HepG2 (cell line): ENCODE measurements at regions not wholly inside any gene's neighbourhood (a gene's known extent, or its start where the extent isn't known, plus 50 kb on each side); places are given as distances from the start of the nearest gene placed in this dataset.

Experiments
- ATAC-seq: fragments of 200-7000 bp; cut with Tn5 transposase; 3 replicates; pipeline ENCODE4 v1.9.1; 2020; ENCODE audit warnings: mild to moderate bottlenecking, moderate library complexity
- BruUV-seq: library from RNA; stranded (reverse); fragments of 400-500 nt; replicated peaks from 2 replicates; lab custom pipeline; 2021; lab: Mats Ljungman, UMichigan
- CTCF ChIA-PET: fragments of 300-600 bp; formaldehyde crosslinking; extraction: SDS; loops from one replicate; lab custom pipeline; 2021; ENCODE audit warnings: low total read pairs, inconsistent platforms, low intra/inter-chr PET ratio; lab: Yijun Ruan, JAX
- POLR2A ChIA-PET: fragments of 350-600 bp; sonication (Branson Sonifier 250); formaldehyde crosslinking; loops from one replicate; lab custom pipeline; 2020; ENCODE audit warnings: antibody characterized with exemption, inconsistent platforms; lab: Yijun Ruan, JAX
- DNase-seq: peaks from one replicate; pipeline ENCODE4 v3.0.0-alpha.2; 2015; ENCODE audit warnings: low spot score
- FAIRE-seq: peaks from 3 replicates; lab custom pipeline; 2011; peaks lifted over from hg19 to GRCh38; lab: Jason Lieb, UNC
- H2AFZ ChIP-seq: one replicate; pipeline ENCODE4 v1.6.1; 2011; ENCODE audit warnings: low read length, inconsistent platforms
- H3K27ac ChIP-seq: fragments of 300-600 bp; 3 replicates; pipeline ENCODE4 v1.8.0; 2011; ENCODE audit warnings: mixed run types, mild to moderate bottlenecking, mixed read lengths, low read length, inconsistent platforms; ENCODE audit not compliant: insufficient read depth; ENCODE audit errors: extremely low read length
- H3K27me3 ChIP-seq, 2 experiments: fragments of 200-600 bp in 1 of 2; 2 replicates in 1 of 2; 3 replicates in 1 of 2; pipeline versions ENCODE4 v1.6.0 to v1.8.0; 2011; ENCODE audit warnings: low read length in 2 of 2, mild to moderate bottlenecking in 2 of 2, moderate library complexity in 2 of 2, inconsistent platforms in 1 of 2; ENCODE audit not compliant: insufficient read depth in 2 of 2, control insufficient read depth in 1 of 2
- H3K36me3 ChIP-seq, 2 experiments: fragments of 200-600 bp in 1 of 2; replicated peaks in 1 of 2; 2 replicates in 1 of 2; 3 replicates in 1 of 2; pipeline versions ENCODE4 v1.5.1 to v1.8.0; 2011; ENCODE audit warnings: low read length in 2 of 2, inconsistent platforms in 1 of 2; ENCODE audit not compliant: insufficient read depth in 2 of 2, control insufficient read depth in 1 of 2
- H3K4me1 ChIP-seq: 2 replicates; pipeline ENCODE4 v1.5.1; 2012; ENCODE audit warnings: low read length, inconsistent platforms; ENCODE audit not compliant: insufficient read depth
- H3K4me2 ChIP-seq: 2 replicates; pipeline ENCODE4 v1.6.0; 2011; ENCODE audit warnings: low read depth, low read length, inconsistent platforms
- H3K4me3 ChIP-seq, 3 experiments: fragments of 200-600 bp in 1 of 3; sonication (generic), shearing (Covaris generic) in 1 of 3; replicated peaks in 1 of 3; 2 replicates each; pipeline ENCODE4 v1.5.1; 2011 to 2016; ENCODE audit warnings: low read length in 3 of 3, inconsistent platforms in 2 of 3, low read depth in 2 of 3, mild to moderate bottlenecking in 2 of 3, control low read depth in 1 of 3, mixed read lengths in 1 of 3; ENCODE audit not compliant: insufficient read depth in 1 of 3
- H3K79me2 ChIP-seq: one replicate; pipeline ENCODE4 v1.6.1; 2011; ENCODE audit warnings: low read length, inconsistent platforms; ENCODE audit not compliant: insufficient read depth
- H3K9ac ChIP-seq: 2 replicates; pipeline ENCODE4 v1.6.0; 2011; ENCODE audit warnings: mild to moderate bottlenecking, low read depth, low read length, inconsistent platforms; ENCODE audit not compliant: insufficient read depth
- H3K9me3 ChIP-seq: 2 replicates; pipeline ENCODE4 v1.5.1; 2012; ENCODE audit warnings: mild to moderate bottlenecking, low read length
- H4K20me1 ChIP-seq: 2 replicates; pipeline ENCODE4 v1.6.0; 2011; ENCODE audit warnings: inconsistent platforms, mild to moderate bottlenecking, low read length, moderate library complexity; ENCODE audit not compliant: insufficient read depth
- AKNA ChIP-seq: sonication (generic); formaldehyde crosslinking; IDR thresholded peaks from 2 replicates; pipeline ENCODE4 v1.4.0; 2020; ENCODE audit warnings: missing genetic modification reagents, borderline replicate concordance
- BORCS8-MEF2B ChIP-seq: sonication (generic); formaldehyde crosslinking; IDR thresholded peaks from 2 replicates; pipeline ENCODE4 v1.8.0; 2022; ENCODE audit warnings: mild to moderate bottlenecking, missing genetic modification reagents
- BRCA1 ChIP-seq: sonication (generic); formaldehyde crosslinking; IDR thresholded peaks from 2 replicates; pipeline ENCODE4 v1.4.0; 2020; ENCODE audit warnings: missing genetic modification reagents
- BRD4 ChIP-seq: sonication (generic); formaldehyde crosslinking; IDR thresholded peaks from 2 replicates; pipeline ENCODE4 v1.4.0; 2020; ENCODE audit warnings: missing genetic modification reagents
- DNMT3B ChIP-seq: conservative IDR thresholded peaks from 2 replicates; pipeline ENCODE4 v1.6.1; 2016; ENCODE audit warnings: missing biosample characterization, control low read depth
- EHMT2 ChIP-seq: fragments of 200-600 bp; sonication (generic); IDR thresholded peaks from 2 replicates; pipeline ENCODE4 v1.7.0; 2017; ENCODE audit warnings: antibody characterized with exemption, low read depth, low read length, borderline replicate concordance
- ELF1 ChIP-seq: sonication (generic); formaldehyde crosslinking; IDR thresholded peaks from 2 replicates; pipeline ENCODE4 v1.4.0; 2020; ENCODE audit warnings: missing genetic modification reagents
- KAT2B ChIP-seq: fragments of 150-350 bp; IDR thresholded peaks from 2 replicates; pipeline ENCODE4 v1.6.1; 2014; ENCODE audit warnings: low read depth, low read length, borderline replicate concordance
- NCOR1 ChIP-seq: fragments of 200-600 bp; sonication (generic); IDR thresholded peaks from 2 replicates; pipeline ENCODE4 v1.7.0; 2017; ENCODE audit warnings: antibody characterized with exemption, low read length, borderline replicate concordance
- REPIN1 ChIP-seq: sonication (generic); formaldehyde crosslinking; IDR thresholded peaks from 2 replicates; pipeline ENCODE4 v1.8.0; 2022; ENCODE audit warnings: missing genetic modification reagents, low read depth, mild to moderate bottlenecking, borderline replicate concordance
- ZNF260 ChIP-seq: sonication (generic); formaldehyde crosslinking; IDR thresholded peaks from 2 replicates; pipeline ENCODE4 v1.4.0; 2020; ENCODE audit warnings: missing genetic modification reagents, low read depth, mild to moderate bottlenecking, borderline replicate concordance
- ZNF282 ChIP-seq: fragments of 450-650 bp; IDR thresholded peaks from 2 replicates; pipeline ENCODE4 v1.6.1; 2018; ENCODE audit not compliant: partially characterized antibody
- ZNF407 ChIP-seq: sonication (generic); formaldehyde crosslinking; IDR thresholded peaks from one replicate; pipeline ENCODE4 v1.5.1; 2020; ENCODE audit warnings: mild to moderate bottlenecking, missing genetic modification reagents; ENCODE audit errors: not compliant biosample characterization
- ZNF644 ChIP-seq: IDR thresholded peaks from 2 replicates; pipeline ENCODE4 v1.6.1; 2016; ENCODE audit warnings: low read depth
- WGBS: methylation state at CpG from one replicate; pipeline ENCODE4 v1.1.6; 2017; ENCODE audit warnings: low lambda C conversion rate; 5-methylcytosine and 5-hydroxymethylcytosine counted together
- in situ Hi-C: cut with HindIII; loops from 2 replicates; pipeline ENCODE4 v1.10.0; 2017; ENCODE audit warnings: low pct_unique_long_range_greater_than_20kb; ENCODE audit not compliant: extremely low pct_ligation_motif_present
- intact Hi-C: fragments of 100-400 bp; cut with micrococcal nuclease; formaldehyde crosslinking; loops from one replicate; pipeline ENCODE4 v1.10.0; 2022; ENCODE audit not compliant: unreplicated experiment

- no TSS peak for BruUV-seq
- WGBS: 52% methylated on average over 1 of the region's 1 CpG
- ChIA-PET POLR2A (no interaction called here), CTCF (no interaction called here)
- H3K27me3 ChIP-seq: no peaks in the 10 kb centered on the region
- no peak overlapping the region for H3K9ac ChIP-seq
- H3K4me2 ChIP-seq: no peak overlapping the region
- no peaks in the 10 kb centered on the region for H3K4me1 ChIP-seq
- FAIRE-seq: no peak
- TF ChIP-seq AKNA (CRISPR knock-in tag) (no peak), BRCA1 (no peak), ZNF260 (no peak), REPIN1 (no peak), BORCS8-MEF2B (CRISPR knock-in tag) (no peak), ZNF407 (CRISPR knock-in tag) (no peak), ELF1 (no peak), ZNF644 (CRISPR knock-in tag) (no peak), KAT2B (no peak), EHMT2 (no peak), BRD4 (CRISPR knock-in tag) (no peak), DNMT3B (no peak), NCOR1 (no peak), ZNF282 (no peak)
- no peak overlapping the region for H3K4me3 ChIP-seq
- H3K36me3 ChIP-seq: no peaks in the 10 kb centered on the region
- H3K9me3 ChIP-seq: no peaks in the 10 kb centered on the region
- no peak for ATAC-seq
- no peaks in the 10 kb centered on the region for H3K79me2 ChIP-seq
- in situ Hi-C loops: no loop called here
- intact Hi-C loops: no loop called here
- H2AFZ ChIP-seq: no peak overlapping the region
- H4K20me1 ChIP-seq: no peaks in the 10 kb centered on the region
- DNase-seq: no peak
- no peak overlapping the region for H3K27ac ChIP-seq
Measured at GRCh38 chr4:42708625-42709024, 51.7 kb upstream of the ATP8A1 start.
